HL-60/S4 treated with retinoic acid at 250 ng/mL for 4 days and 3 days (cell line): ENCODE measurements at regions not wholly inside any gene's neighbourhood (a gene's known extent, or its start where the extent isn't known, plus 50 kb on each side); places are given as distances from the start of the nearest gene placed in this dataset.

Experiments
- in situ Hi-C: fragments of 300-500 bp; cut with MboI; formaldehyde crosslinking; loops from 2 replicates; pipeline ENCODE4 v1.7.0; 2022; ENCODE audit warnings: low sequenced_read_pairs

DNA sequence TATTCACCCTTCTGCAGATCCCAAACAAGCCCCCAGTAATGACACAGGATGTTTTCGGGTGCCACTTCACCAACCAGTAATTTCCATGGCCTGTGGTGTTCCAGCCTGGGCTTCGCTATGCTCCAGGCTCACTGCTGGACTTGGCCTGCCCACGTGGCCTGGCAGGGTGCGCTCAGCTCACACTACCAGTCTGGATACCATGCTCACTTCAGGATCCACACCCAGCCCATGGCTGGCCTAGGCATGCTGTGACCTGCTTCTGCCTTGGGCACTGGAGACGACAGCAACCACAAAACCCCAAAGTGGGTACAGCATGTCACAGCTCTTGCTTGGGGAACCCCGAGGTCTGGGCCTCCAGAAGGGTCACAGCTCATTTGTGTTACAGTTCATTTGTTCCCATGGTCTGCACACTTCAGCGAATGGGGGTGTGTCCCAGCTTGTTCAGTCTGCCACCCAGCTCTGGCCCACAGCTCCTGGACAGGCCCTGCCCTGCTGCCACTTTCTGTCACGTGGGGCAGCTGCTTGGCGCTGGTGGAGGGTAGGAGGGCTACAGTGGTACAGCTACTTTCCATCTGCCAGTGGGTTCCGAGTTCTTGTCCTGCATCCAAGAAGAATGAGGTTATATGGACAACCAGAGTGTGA, 650.8 kb downstream of the MCTP2 start:
- in situ Hi-C loops = no loop called here

DNA sequence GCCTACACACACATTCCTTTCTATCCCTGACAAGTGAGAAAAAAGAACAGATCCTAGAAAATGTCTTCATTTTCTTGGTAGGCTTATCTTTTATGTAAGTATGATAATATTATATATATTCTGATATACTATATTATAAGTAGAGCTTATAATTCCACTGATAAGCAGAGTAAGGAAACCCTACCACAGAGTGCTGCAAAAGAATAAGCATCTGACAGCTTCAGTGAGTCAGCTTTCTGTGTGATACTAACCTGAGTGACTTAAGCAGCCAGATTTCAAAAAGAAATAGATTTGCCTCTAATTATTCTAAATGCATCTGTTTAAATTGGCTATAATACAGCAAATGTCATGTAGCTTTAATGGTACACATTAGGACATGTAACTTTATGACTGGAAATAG, 656.0 kb downstream of the MCTP2 start:
- in situ Hi-C loops = no loop called here

DNA sequence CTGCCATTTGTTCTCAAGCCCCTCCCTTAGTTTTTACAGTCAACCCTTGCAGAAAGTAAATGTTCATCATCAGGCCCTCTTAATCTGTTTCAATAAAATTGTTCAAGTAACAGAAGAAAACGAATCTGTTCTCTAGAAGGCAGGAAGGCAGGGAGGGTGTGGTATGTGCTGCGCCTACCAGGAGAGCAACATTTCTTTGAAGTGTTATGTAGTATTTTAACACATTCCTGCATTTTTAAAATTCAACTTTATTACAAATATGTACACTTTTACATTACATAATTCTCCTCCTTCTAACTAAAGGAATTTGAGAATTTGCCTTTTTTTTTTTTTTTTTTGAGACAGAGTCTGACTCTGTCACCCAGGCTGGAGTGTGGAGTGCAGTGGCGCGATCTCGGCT, 657.8 kb downstream of the MCTP2 start:
- in situ Hi-C loops = no loop called here

DNA sequence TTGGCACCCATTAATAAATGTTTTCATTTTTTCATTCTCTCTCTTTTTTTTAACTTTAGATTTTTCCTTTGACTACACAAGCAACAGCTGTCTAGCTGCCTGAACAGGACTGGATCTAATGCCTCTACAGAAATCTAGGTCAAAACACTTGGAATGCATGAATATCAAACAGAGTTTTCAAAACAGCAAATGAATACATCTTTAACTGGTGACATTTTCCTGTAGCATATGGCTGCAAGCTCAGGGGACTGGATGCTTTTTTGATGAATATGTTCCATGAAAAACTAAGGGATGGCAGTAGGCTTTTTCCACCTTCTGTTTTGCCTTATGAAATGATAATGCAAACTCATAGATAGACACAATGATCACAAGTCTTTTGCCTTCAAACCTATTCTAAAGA, 661.7 kb downstream of the MCTP2 start:
- in situ Hi-C loops = no loop called here

DNA sequence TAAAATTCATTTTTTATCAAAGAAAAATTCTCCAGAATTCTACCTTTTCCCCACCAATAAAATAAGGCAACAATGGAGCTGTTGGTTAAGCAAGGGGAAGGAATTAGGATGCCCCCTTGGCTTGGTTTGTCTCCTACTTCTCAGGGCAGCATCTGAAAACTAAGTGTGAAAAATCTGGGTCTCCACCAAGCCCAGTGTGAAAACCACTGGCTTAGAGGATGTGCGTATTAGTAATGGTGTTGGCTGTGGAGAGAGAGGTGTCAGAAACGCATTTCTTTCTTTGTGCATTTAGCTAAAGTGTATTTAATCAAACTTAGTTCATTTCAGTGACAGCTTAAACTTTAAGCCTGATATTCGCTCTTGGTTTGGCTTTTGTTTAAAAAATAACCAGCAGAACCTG, 662.7 kb downstream of the MCTP2 start:
- in situ Hi-C loops = no loop called here

DNA sequence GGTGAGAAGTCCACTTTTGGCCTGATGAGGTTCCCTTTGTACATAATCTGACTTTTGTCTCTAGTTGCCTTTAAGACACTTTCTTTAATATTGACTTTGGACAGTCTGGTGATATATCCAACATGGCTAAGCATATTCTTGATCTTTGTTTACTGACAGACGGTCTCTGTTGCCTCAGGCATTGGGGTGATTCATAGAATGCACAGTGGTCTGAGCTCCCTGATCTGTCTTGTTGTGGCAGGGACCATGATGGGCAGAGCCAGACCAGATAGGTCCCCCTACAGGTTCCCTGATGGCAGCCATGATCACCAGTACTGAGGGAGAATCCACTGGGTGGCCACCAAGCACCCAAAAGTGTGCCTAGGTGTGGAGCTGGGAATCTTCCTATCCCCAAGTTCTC, 678.1 kb downstream of the MCTP2 start:
- in situ Hi-C loops = no loop called here

DNA sequence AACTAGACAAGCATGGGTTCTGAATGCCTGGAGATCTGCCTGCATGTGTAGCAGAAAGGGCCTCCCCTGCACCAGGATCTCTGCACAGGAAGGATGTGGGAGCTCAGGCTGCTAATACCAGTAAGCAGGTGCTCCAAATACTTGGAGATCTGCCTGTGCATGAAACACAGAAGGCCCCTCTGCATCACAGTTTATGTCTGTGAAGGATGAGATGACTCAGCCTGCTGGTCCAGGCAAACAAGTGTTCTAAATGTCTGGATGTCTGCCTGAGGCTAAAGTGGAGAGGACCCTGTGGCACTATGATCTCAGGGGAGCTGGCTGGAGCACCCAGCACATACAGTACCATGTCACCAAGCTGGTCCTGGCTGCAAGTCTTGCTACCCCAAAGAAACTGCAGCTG, 678.8 kb downstream of the MCTP2 start:
- in situ Hi-C loops = no loop called here

DNA sequence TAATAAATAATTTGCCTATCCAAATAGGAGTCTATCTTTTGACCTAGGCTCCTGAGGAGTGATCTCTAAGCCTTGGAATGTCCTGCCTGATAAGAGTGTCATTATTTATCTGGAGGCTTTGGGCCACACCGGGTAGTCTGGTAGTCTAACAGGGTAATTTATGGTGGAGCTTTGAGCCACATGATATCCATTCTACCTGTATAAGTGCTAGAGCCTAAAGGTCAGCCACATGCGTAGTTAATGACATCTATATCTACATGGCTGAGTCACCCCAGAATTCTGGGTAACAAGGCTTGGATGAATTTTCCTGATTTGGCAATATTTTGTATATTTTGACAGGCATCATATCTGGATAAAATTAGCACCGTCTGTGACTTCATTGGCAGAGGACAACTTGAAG, 681.4 kb downstream of the MCTP2 start:
- in situ Hi-C loops = no loop called here

DNA sequence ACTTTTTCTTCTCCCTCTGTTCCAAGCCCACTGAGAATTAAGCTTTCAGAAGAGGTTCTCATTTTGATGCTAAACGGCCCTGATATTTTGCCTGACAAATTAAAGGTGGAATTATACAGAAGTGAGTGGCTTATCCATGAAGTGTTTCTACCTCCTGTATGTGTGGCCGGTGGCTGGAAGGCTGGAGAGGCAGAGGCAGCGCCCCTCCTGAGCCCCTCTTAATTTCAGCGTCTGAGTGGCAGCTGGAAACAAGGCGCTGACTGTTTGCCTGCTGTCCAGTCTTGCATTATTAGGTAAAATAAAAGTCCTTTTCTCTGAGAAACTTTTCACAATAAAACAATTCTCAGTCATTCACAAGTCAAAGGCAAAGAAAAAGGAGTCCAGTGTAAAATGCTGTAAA, 685.7 kb downstream of the MCTP2 start:
- in situ Hi-C loops = no loop called here

DNA sequence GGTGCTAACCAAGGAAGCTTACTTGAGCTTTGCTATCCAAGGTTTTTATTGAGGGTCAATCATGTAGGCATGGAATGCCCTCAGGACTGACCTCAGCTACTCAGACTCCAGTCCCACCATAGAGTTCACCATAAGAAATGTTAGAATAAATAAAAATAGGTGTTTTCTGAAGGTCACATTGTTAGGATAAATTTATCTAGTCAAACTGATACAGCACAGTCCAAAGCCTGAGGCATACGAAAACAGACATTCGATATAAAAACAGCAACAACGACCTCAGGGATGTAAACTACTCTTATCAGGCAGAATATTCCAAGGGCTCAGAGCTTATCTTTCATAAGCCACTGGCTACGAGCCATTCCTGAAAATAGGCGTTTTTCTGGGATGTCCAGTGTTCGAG, 690.6 kb downstream of the MCTP2 start:
- in situ Hi-C loops = no loop called here

DNA sequence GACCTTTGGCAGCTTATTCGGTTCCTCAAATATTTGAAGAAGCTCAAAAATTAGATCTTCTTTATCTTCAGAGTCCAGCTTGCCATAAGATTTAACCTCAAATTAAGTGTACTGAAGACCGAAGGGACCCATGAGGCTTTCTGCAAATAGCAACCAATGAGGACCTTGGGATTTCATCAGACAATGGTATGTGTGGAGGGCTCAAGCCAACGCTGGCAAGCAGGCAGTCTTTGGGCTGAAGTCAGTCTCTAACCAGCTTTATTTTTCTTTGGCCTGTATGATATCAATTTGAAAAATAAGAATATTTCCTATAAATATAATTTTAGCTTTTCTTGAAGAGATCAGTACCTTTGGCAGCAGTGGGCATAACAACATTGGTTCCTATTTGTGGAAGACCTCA, 692.7 kb downstream of the MCTP2 start:
- in situ Hi-C loops = no loop called here

DNA sequence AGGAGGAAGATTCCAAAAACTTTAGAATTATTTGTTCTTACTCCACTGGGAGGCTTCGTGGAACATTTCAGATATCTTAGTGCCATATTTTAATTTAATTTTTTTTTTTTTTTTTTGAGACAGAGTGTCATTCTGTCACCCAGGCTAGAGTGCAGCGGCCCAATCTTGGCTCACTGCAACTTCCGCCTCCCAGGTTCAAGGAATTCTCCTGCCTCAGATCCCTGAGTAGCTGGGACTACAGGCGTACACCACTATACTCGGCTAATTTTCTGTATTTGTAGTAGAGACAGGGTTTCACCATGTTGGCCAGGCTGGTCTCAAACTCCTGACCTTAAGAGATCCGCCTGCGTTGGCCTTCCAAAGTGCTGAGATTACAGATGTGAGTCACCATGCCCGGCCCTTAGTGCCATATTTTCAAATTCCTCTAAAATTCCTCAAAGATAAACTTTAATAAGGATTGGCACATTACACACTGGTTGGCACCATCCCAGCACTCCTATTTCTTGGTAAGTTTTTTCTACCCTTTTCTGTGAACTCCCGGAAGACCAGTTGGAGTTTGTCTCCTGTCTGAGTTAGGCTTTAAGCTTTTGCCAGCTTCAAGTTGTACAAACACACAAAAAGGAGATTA, 693.7 kb downstream of the MCTP2 start:
- in situ Hi-C loops = no loop called here

DNA sequence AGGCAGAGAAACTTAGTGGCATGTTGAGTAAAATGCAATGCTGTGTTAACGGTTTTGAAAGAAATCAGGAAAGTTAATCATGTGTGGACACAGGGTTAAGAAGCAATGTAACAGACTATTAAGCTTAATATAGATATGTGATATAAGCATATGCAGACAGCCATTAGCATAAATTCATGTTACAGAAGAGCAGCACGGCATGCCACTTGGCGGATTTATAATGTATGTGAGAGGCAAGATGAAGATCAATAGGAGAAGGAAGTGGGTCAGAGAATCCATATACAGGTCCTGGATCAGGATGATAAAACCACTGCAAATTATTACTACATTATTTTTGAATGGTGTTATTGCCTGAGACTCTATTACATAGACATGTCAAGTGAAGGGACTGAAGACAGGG, 694.3 kb downstream of the MCTP2 start:
- in situ Hi-C loops = no loop called here

DNA sequence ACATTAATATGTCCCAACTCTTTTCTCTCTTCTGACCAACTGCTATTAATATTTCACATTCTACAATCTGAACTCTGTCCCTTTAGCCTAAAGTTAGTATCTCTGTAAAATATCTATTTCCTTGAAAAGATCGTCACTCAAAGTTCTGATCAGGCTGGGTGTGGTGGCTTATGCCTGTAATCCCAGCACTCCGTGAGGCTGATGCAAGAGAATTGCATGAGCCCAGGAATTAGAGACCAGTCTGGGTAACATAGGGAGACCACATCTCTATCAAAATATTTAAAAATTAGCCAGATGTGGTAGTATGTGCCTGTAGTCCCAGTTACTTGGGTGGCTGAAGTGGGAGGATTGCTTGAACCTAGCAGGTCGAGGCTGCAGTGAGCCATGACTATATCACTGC, 695.6 kb downstream of the MCTP2 start:
- in situ Hi-C loops = no loop called here

DNA sequence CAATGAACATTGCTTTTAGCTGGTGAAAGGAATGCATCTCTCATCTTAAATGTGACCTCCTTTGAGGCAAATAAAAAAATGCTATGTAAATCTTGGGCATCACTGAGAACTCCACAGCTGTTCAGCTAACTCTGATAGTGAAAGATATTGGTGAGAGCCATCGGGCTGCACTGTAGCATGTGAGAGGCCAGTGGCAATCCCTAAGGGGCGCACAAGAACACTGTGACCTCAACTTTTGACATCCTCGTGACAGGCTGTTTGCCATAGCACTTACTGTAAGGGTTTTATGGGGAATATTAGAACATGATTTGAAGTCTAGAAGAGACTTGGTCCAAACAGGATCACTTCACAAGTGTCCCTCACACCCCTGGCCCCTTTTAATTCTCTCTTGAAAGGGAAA, 697.9 kb downstream of the MCTP2 start:
- in situ Hi-C loops = no loop called here

DNA sequence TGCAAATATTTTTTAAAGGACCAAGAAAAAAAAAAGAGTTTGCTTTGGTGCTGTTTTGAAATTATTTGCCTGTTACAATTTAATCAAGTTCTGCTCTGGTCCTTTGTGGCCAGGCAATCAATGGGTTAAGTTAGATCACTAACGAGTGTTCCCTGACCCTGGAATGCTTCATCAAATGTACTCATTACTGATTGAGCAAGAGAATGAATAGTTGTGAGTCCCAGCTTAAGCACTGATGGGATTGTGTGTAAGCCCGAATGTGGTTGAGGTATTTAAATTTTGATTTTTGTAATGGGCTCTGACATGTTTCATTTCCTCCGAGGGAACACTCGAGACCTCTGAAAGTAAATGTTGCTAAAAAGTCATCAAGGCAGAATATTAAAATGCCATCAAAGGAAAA, 699.1 kb downstream of the MCTP2 start:
- in situ Hi-C loops = no loop called here

DNA sequence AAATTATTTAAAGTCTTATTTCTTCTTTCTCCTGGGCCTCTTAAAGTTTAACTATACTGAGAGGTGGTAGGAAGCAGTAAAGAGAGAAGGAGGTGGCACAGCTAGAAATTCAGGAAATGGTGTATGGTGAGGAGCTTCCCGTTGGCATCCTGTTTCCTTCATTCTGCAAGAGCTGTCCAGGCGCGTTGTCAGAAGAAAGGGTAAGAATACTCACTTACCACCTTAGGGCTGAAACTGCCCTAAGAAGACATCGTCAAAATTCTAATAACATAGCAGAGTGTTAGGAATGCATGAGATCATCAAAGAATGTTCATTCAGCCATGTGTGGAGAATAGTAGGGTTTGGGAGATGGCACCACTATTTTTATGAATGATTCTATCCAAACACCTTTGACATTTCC, 699.6 kb downstream of the MCTP2 start:
- in situ Hi-C loops = no loop called here

DNA sequence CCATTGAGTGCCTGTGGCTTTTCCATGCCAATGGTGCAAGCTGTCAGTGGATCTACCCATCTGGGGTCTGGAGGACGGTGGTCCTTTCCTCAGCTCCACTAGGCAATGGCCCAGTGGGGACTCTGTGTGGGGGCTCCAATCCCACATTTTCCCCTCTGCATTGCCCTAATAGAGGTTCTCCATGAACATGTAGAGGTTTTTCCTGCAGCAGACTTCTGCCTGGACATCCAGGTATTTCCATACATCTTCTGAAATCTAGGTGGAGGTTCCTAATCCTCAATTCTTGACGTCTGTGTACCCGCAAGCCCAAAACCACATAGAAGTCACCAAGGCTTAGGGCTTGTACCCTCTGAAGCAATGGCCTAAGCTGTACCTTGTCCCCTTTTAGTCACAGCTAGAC, 703.1 kb downstream of the MCTP2 start:
- in situ Hi-C loops = no loop called here

DNA sequence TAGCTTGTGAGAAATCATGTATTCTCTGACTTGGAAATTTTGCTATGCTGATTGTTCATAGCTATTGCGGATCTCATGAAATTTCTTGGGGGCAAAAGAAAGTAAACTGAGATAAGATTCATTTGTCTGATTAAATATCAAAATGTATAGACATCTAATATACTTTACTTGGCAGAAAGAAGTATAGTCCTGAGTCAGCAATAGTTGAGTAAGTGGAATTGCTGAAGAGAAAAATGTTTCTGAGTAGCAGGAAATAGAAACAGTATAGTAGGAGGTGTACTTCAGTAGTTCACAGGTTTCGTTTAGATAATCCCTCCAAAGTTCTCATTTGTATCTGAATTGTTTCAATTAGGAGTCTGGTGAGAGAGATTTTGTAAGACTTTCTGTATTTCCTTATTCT, 705.9 kb downstream of the MCTP2 start:
- in situ Hi-C loops = no loop called here

DNA sequence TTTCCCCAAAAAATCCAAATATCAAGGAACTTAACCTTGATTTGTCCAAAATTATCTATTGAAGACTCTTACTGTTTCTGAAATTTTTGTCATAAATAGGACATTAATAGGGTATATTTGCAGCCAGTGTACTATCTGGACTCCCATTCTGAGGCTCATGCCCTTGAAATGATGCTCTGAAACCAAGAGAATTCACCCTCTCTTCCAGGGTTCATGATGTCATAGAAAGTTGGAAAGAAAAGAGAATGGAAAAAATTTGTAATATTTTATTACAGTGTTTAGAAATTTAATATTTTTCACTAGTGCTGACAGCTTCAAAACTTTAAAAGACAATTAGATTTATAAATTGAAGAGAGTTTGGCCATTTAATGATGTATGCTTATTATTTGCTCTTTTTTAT, 712.5 kb downstream of the MCTP2 start:
- in situ Hi-C loops = no loop called here

DNA sequence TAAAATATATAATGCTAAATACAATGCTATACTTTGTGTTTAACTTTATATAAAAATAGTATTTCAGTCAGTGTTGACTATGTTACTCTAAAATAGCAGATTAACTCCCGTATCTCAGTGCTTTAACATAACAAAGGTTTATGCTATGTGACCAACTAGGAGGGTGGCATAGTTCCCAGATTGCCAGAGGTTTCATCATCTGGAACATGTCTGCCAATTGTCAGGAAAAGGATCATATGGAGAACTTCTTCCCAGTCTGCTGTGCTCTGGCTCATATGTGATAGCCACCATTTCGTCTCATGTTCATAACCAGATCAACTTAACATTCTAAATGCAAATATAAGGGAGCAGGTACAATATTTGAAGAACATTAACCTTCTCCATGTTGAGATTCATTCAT, 720.2 kb downstream of the MCTP2 start:
- in situ Hi-C loops = no loop called here

DNA sequence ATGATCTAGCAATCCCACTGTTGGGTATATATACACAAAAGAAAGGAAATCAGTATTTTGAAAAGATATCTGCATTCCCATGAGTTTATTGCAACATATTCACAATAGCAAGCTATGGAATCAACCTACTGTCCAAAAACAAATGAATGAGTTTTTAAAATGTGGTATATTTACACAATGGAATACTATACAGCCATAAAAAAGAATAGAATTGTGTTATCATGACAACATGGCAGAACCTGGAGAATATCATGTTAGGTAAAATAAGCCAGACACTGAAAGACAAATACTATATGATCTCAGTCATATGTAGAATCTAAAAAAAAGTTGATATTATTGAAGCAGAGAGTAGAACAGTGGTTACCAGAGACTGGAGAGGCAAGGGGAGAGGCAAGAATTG, 732.6 kb downstream of the MCTP2 start:
- in situ Hi-C loops = no loop called here

DNA sequence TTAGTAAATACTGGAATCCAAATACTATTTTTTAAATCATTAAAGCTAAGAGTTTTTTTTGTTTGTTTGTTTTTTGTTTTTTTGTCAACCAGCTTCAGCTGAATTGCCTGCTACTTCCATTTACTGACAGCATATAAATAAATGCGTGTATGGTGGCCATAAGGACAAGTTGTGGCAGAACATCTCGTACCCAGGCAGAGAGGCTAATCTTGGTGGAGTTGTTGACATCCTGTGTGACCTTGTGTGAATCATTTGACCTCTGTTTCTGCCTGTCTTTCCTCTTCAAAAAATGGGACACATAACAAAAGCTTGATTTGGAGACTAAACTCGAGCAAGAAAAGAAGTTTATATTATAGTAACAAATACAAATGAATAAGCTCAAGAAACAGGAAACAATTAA, 734.2 kb downstream of the MCTP2 start:
- in situ Hi-C loops = no loop called here
